ENCODE measurements at regions not wholly inside any gene's neighbourhood (a gene's known extent, or its start where the extent isn't known, plus 50 kb on each side); places are given as distances from the start of the nearest gene placed in this dataset.
"Not testable (repeated sequence)": the region's sequence is repeated elsewhere in the genome, so short reads cannot be mapped to it uniquely, and the experiment has no call there.

DNA sequence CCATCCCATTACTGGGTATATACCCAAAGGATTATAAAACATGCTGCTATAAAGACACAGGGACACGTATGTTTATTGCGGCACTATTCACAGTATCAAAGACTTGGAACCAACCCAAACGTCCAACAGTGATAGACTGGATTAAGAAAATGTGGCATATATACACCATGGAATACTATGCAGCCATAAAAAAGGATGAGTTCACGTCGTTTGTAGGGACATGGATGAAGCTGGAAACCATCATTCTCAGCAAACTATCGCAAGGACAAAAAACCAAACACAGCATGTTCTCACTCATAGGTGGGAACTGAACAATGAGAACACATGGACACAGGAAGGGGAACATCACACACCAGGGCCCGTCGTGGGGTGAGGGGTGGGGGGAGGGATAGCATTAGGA lies 106.1 kb downstream of the CHD1L start:
- not testable (repeated sequence) for H3K4me3 ChIP-seq (ENCODE audit: low read depth, low read length)

DNA sequence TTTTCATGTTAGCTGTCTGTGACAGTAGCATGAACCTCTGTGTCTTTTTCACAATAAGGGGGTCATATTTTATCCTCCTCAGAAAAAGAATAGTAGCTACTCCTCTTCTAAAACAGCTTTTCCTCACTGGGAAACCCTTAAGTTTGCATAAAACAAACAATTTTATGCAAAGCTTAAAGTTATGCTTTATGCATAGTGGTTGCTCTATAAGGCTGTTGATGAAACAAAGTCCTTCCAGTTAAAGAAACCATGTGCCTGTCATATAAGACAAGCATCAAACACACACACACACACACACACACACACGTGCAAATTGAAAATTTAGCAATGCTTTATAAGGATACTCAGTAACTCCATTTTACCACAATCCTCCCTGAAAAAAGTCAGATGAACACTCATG lies 107.0 kb downstream of the CHD1L start:
- TF ChIP-seq, protein P1, sequence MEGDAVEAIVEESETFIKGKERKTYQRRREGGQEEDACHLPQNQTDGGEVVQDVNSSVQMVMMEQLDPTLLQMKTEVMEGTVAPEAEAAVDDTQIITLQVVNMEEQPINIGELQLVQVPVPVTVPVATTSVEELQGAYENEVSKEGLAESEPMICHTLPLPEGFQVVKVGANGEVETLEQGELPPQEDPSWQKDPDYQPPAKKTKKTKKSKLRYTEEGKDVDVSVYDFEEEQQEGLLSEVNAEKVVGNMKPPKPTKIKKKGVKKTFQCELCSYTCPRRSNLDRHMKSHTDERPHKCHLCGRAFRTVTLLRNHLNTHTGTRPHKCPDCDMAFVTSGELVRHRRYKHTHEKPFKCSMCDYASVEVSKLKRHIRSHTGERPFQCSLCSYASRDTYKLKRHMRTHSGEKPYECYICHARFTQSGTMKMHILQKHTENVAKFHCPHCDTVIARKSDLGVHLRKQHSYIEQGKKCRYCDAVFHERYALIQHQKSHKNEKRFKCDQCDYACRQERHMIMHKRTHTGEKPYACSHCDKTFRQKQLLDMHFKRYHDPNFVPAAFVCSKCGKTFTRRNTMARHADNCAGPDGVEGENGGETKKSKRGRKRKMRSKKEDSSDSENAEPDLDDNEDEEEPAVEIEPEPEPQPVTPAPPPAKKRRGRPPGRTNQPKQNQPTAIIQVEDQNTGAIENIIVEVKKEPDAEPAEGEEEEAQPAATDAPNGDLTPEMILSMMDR (IDR thresholded peaks at IDR 0.05; ENCODE audit: borderline replicate concordance, insufficient read depth, low read depth, low read length): no peak

GRCh38 chr1:147351140-147351835 lies 108.8 kb downstream of the CHD1L start:
- no peak overlapping the region for H3K4me3 ChIP-seq (ENCODE audit: low read depth, low read length)
- TF ChIP-seq, protein P1 (IDR thresholded peaks at IDR 0.05; ENCODE audit: borderline replicate concordance, insufficient read depth, low read depth, low read length): no peak

More for the DNA sequence above, 107.0 kb downstream of the CHD1L start:
- H3K4me3 ChIP-seq (ENCODE audit: low read depth, low read length): no peak overlapping the region

GRCh38 chr1:147377263-147378246 lies 135.1 kb downstream of the CHD1L start:
- TF ChIP-seq, protein P1 (IDR thresholded peaks at IDR 0.05; ENCODE audit: borderline replicate concordance, insufficient read depth, low read depth, low read length): no peak

GRCh38 chr1:147379889-147380288 lies 137.4 kb downstream of the CHD1L start:
- H3K4me3 ChIP-seq (ENCODE audit: low read depth, low read length): no peak overlapping the region
- TF ChIP-seq, protein P1 (IDR thresholded peaks at IDR 0.05; ENCODE audit: borderline replicate concordance, insufficient read depth, low read depth, low read length): no peak

More at GRCh38 chr1:147377263-147378246, 135.1 kb downstream of the CHD1L start:
- H3K4me3 ChIP-seq (ENCODE audit: low read depth, low read length): no peak overlapping the region

GRCh38 chr1:147384804-147385203 lies 142.3 kb downstream of the CHD1L start:
- TF ChIP-seq, protein P1 (IDR thresholded peaks at IDR 0.05; ENCODE audit: borderline replicate concordance, insufficient read depth, low read depth, low read length): no peak
- H3K4me3 ChIP-seq (ENCODE audit: low read depth, low read length): no peak overlapping the region

- H3K4me3 ChIP-seq (ENCODE audit: low read depth, low read length): no peak overlapping the region
- TF ChIP-seq, protein P1 (IDR thresholded peaks at IDR 0.05; ENCODE audit: borderline replicate concordance, insufficient read depth, low read depth, low read length): no peak
Measured at GRCh38 chr1:147388969-147389368, 146.5 kb downstream of the CHD1L start.
